ENCODE measurements at regions not wholly inside any gene's neighbourhood (a gene's known extent, or its start where the extent isn't known, plus 50 kb on each side); places are given as distances from the start of the nearest gene placed in this dataset.

DNA sequence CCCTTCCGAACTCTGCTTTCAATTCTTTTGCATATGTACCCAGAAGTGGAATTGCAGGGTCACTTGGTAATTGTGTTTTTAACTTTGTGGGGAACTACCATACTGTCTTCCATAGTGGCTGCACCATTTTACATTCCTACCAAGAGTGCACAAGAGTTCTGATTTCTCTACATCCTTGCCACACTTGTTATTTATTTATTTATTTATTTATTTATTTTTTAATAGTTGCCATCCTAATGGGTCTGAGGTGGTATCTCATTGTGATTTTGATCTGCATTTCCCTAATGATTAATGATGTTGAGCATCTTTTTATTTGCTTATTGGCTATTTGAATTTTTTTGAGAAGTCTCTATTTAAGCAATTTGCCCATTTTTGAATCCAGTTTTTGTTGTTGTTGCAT lies 422.4 kb downstream of the PTPRU start:
- DNase-seq = no peak

DNA sequence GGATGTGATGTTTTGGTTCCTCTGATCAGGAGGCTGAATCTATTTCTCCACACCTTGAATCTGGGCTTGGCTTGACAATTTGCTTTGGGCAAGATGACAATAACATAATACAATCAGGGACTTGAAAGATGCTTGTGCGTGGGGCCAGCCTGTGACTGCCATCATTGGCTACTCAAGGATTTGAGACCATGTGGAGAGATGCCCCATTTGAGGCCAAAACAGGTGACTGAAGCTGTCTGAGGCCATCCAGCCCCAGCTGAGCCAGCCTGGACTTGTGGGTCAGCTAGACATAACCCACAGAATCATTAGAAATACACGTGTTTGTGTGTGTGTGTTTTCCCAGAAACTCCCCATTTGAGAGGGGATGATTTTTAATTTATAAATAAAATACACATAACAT lies 421.5 kb downstream of the PTPRU start:
- DNase-seq = no peak

DNA sequence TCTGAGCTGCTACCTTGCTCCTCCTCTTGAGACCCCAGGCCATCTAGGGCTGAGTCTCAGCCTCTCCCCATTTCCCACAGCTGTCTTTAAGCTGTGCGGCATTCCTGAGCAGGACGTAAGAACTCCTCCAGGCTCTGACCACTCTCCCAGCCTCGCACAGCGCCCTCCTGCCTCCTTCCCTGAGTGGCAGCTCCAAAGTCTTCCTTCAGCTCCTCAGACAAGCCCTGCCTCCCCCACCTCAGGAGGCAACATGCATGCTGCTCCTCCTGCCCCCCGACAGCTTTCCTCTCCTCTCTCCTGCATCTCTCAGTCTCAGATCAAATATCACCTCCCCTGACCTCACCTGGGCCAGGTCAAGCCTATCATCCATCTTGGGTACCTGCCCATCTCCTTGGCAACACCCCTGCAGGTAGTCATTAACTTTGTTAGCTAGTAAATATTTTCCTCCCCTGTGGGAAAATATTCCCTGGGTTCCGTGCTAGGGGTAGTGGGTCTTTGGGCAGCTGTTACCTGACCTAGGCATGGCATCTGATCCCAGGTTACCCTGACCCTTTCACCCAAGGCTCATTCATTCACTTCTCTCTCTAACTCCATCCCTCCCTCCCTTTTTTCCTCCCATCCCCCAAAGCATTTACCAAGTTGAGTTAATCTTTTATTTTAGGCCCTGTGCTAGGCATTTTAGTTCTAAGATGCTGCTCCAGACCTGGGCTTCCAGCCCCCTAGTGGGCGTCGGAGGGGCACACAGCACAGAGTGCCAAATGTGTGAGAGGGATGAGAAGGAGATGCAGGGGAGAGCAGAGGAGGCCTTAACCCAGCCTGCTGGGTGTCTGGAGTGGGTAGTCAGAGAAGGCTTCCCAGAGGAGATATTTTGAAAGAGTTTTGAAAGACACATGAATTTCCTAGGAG lies 419.9 kb downstream of the PTPRU start:
- DNase-seq = no peak

DNA sequence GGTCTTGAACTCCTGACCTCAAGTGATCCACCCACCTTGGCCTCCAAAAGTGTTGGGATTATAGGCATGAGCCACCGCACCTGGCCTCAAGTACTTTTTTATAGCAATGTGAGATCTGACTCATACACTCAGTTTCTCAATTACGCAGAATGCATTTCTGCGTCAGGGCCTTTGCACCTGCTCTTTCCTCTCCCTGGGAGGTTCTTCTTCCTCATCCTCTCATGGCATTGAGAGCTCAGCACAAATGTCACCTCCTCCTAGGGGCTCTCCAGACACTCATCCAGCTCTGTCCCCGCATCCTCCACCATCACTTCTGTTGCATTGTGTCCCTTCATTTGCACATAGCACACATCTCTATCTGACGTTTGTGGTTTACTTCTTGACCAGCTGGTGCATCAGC lies 418.8 kb downstream of the PTPRU start:
- DNase-seq = no peak

DNA sequence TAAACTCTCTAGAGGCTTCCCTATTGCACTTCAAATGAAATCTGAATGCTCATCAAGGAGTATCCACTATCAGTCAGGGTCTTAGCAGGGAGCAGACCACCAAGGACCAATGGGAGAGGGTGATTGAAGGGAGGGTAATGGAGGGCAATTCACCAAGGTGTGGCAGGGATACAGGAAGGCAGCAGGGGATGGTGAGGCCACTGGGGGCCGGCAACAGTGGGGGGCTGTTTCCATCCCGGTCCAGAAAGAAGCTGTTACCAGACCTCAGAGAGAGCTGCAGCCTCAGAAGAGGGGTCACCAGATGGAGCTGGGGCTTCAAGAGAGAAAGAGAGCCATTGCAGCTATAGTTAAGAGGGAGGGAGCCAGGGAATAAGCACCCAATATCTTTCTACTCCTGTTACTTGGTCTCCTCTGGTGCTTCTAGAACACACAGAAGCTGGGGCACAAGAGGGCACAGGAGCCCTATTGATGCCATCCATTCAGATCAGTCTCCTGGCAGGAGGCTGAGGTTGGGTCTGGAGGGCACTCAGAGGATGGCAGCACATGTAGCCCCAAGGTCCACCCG lies 417.6 kb downstream of the PTPRU start:
- DNase-seq = no peak

DNA sequence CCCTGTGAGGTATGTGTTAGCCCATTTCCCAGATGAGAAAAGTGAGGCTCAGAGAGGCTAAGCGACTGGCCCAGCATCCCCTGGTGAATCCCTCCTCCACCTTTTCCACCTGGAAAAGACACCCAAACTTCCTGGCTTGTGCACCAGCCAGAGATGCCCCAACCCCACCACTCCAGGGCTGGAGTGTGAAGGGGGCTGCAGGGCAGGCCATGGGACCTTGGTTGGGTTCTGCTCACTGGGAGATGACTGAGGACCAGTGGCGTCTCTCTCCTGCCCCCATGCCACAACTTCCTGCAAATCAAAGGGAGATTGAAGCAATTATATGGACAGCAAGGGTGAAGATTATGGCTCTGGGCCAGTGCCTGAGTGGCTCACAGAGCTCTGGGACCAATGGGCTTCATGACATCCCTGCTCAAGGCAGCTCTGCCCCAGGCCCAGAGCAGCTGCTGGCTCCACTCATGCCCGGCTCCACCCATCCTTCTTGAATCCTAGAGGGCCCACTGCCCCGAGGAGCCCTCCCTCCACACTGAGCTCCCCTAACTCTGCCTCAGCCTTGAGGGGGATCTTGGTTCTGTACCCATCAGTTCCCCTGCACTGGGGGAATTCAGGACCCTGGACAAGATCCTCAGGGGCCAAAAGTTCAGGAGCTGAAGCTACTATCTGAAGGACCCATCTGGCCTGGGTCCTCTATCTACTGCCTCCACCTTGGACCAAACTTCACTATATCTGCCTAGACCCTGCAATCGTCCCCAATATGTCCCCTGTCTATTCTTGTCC lies 416.9 kb downstream of the PTPRU start:
- no peak for DNase-seq

DNA sequence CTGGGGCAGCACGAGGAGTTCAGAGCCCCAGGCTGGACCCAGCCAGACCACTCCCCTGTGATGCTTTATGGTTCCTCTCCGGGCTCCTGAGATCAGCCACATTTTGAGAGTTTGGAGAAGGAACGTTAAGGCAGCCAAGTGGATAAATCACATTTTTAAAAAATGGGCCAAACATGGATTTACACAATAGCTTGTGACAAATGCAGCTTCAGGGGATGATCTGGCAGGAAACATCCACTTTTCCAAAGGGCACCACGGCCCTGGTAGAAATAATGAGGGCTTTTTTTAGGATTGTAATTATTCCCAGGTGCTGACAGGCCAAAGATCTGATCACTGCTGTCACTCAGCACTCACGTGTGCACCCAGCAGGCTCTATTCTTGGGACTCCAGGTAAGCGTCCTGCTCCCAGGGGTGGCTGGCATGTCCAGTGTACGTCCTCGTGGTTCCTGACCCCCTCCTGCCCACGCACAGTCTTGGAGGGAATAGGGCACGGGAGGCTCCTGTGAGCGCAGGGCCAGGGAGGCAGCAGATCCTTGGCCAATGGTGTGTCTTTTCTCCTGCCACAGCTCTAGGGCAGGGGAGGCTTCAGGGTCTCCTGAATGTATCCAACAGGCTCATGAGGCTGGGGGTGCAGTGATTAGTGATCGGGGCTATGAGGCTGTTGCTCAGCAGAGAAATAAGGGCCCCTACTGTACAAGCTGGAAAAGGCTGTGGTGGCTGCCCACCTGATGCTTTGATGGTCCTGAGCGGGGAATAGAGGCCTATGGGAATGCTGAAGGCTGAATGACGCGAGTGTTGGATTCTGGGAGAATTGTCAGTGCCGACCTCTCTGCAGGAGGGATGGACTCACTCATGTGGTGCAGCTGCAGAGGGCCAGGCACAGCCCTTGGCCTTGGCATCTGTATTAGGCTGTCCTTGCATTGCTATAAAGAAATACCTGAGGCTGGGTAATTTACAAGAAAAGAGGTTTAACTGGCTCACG lies 415.7 kb downstream of the PTPRU start:
- DNase-seq = no peak

DNA sequence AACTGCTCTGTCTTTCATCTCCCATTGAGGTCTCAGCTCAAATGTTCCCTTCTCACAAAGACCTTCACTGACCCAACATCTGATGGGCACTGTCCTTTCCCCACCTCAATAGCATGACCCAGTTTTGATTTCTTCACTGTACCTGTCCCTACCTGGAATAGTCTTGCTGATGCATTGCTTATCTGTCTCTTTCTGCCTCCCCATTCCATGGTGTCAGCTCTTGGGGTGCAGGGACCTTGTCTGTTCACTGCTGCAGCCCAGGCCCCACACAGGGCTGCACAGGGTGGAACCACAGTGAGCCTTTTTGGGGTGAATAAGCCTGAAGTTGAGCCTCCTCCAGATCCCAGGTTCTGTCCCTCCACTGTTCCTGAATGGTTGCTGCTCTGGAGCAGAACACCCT lies 414.9 kb downstream of the PTPRU start:
- no peak for DNase-seq

DNA sequence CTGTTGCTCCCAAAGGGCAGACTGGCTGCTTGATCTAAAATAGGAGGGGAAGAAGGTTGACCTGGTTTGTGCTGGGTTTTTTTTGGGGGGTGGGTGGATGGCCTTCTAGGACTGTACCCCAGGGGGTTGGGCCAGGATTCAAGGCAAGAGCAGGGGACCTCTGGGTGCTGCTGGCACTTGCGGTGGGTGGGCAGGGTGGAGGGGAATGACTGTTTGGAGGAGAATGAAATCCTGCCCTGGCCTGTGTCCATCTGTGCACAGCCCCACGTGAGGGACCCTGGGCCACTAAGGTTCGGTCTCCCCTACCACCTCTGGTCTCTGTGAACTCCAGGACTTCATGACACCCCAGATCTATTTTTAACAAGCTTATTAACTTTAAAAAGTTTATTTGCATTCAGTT lies 414.2 kb downstream of the PTPRU start:
- no peak for DNase-seq

DNA sequence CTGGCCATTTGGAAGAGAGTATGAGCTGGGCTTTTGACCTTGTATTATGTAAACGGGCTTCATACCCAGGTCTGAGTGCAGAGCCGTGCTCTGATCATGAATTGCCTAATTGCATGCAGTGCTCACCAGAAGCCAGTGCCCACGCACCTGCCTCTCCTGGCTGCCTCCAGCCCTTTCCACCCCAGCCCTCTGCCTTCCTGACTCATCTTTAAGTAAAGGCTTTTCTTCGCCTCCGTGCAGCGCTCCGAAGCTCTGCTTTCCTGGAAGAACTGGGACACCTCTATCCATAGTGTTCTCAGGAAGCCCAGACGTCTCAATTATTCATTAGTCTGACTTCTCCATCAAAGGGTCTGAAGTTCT lies 413.7 kb downstream of the PTPRU start:
- no peak for DNase-seq

DNA sequence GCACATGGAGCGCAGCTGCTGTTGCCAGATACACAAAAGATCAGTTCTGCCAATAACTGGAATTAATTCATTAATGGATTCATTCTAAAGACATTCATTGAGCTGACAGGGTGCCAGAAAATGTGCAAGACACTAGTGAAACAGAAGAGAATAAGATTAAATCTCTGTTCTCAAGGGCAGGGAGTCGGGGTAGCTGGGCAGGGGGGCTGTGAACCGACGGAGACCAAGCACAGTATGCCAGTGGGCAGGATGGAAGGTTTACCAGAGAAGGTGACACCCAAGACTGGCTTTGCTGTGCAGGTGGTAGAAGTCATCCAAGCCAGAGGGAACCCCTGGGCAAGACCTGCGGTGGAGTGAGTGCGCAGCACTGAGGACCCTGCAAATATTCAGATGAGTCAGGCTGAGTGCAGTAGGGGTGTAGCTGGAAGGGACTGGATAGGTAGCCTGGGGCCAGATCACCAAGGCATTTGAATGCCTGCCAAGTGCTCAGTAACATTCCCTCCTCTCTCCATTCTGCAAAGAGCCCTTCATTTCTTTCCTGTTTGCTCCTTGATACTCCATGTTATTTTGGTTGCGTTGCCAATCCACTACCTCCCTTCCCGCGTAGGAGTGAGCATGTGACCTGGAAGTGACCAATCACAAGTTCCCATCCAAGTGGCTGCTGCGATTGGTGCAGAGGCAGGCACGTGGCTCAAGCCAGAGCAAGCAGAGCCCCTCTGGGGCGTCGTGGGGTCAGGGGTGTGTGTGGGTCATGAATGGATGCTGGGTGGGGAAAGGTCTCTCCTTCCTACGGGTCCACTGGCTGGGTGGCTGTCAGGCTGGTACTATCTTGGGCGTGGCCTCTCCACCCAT lies 413.1 kb downstream of the PTPRU start:
- DNase-seq = no peak

DNA sequence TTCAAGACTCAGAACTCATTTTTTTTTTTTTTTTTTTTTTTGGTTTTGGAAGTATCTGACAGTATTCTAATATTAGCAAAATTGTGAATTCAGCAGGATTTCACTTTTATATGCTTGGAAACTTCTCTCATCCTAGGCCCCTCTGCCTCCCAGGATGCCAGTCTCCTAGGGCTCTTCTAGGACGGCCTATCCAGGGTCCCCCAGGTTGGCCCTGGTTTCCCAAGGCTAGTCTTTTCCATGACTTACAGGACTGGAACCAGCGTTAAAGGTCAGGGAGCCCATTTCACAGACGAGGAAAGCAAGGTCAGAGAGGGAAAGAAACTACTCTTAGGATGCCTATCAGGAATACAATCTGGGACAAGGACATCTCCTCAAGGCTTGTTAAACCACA lies 412.5 kb downstream of the PTPRU start:
- DNase-seq = no peak

DNA sequence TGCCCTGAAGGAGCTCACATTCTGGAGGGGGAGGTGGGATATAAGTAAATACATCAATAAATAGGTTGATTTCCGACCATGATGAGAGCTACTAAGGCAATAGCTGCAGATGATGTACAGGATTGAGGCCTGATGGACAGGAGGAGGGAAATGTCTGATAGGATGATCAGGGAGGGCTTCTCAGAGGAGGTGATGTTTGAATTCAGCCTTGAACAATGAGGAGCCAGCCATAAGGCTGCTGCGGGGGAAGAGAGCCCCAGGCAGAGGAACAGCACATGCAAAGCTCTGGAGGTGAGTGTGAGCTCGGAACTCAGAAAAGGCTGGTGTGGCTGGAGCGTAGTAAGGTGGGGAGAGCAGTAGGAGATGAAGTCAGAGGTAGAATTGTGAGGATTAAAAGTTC lies 411.7 kb downstream of the PTPRU start:
- no peak for DNase-seq

DNA sequence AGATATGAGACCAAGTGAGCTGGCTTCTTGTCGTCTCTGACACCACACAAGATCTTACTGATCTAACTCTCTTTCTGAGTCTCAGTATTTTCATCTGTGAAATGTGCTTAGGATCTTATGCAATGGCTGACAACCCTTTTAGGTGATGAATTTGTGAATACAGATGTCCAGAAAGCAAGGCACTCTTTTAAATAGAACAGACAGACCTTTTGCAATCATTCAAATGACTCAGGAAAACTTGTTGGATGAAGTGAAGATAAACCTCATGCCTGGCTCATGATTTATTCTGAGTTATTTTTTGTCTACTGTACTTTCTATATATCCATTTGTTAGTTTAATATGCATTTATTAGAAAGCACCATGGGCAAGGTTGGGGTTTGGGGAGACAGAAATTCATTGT lies 411.3 kb downstream of the PTPRU start:
- DNase-seq = no peak

DNA sequence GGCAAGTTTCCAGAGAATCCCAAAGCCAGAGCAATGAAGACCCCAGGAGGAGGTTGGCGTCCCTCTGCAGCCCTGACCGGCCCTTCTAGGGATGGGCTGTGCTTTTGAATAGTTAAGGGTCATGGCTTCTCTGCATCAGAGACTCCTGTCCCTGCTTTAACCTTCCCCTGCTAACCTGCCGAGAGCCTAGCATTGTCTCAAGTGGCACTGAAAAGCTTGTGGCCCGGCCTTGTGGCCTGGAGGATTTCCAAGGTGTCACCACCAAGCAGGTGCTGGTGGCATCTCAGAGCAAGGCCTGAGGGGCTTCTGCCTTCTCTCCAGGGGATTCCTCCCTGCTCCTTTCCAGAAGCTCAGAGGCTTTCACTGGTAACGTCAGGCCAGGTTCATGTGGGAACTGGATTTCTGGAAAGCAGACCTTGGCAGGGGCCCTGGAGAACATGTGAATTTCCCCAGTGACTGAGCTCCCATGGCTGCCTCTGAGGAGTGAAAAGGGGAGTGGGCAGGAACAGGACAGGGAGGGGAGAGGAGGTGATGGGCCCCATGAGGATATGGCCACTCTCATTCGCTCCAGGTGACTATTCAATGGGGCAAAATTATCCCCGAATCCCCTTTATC lies 409.9 kb downstream of the PTPRU start:
- DNase-seq = no peak

DNA sequence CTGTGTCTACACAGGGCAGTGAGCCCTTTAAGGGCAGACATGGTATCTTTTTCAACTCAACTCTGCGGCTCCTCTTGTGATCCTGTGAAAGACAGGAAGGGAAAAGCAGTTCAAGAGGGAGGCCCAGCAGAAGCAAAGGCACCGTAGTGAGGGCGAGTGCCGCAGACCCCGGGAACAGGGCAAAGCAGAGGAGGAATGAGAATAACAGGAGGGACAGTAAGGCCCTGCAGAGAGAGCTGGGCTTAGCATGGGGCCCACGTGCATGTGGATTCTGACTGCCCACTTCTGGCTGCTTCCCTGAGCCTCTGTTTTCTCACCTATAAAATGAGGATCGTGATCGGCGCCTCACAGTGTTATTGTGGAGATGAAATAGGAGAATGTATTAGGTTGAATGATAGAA lies 409.3 kb downstream of the PTPRU start:
- no peak for DNase-seq

DNA sequence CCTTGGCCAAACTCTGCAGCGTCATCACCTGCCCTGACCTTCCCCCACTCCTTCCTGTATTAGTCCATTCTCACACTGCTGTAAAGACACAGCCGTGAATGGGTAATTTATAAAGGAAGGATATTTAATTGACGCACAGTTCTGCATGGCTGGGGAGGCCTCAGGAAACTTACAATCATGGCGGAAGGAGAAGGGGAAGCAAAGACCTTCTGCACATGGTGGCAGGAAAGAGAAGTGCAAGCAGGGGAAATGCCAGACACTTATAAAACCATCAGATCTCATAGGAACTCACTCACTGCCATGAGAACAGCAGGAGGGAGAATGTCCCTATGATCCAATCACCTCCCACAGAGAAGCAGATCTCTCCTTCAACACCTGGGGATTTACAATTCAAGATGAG lies 408.5 kb downstream of the PTPRU start:
- DNase-seq = no peak

DNA sequence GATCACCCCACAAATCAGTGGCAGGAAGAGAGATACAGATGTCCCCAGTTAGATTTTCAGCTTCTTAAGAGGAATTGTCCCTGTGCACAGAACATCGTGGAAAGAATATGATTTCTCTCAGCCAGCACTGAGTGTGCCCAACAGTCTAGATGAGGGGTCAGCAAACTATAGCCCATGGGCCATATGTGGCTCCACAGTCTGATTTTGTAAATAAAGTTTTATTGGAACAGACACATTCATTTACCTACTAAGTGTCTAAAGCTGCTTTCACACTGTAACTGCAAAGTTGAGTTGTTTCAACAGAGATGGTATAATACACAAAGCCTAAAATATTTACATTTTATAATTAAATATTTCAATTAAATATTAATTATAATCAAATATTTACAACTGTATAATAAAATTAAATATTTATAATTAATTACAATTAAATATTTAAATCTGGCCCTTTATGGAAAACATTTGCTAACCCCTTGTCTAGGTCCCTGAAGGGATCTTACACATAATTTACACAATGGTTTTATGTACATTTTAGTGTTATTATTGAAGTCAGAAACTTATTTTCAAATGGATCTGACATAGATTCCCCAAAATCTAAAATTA lies 407.6 kb downstream of the PTPRU start:
- no peak for DNase-seq

DNA sequence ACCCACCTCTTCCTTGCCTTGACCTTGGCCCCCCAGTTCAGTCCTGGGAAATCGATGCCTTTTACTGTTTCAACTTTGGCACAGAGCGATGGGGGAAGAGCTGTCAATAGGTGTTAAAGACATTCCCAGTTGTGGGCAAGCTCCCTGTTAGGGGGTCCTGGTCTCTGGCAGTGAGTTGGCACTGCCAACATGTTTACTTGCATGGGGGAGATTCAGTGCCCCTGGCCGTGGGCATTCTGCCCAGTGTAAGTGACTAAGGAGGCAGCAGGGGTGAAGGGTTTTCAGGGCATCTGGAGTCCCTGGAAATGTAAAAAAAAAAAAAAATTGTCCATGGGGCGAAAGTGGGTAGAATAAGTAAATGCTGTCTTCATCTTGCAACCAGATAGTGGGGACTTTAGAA lies 407.0 kb downstream of the PTPRU start:
- no peak for DNase-seq

DNA sequence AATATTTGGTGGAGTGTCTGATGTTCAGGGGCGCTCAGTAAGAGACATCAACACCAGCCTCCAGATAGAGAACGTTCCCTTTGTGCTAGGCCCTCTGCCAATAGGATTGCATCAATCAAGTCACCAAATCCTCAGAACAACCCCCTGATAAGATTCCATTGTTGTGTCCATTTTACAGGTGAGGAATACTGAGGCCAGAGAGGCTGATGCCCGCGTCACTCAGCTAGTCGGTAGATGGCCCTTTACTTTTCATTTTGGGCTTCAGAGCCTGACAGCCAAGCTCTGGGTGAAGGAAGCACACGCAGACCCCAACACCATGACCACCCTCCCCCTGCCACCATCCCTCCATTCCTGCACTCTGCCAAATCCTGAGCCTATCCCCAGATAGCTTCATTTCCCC lies 406.2 kb downstream of the PTPRU start:
- no peak for DNase-seq

DNA sequence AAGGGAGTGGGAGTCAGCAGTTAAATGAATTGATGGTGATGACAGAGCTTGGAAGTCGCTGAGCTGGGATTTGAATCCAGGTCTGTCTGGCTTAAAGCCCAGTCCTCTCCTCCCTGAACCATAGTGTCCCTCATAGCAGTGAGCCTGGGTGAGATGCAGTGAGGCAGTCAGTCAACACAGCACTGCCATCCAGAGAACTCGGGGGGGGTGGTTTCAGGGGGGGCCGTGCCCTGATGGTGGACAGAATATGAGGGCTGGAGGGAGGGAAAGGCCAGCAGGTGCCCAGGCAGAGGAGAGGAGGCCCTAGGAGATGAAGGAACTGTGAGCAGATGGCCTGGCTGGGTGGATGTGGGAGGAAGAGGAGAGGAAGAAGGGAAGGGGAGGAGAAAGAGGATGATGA lies 405.6 kb downstream of the PTPRU start:
- no peak for DNase-seq
